GM19238 (cell line): ENCODE measurements at regions not wholly inside any gene's neighbourhood (a gene's known extent, or its start where the extent isn't known, plus 50 kb on each side); places are given as distances from the start of the nearest gene placed in this dataset.

Source experiments
- DNase-seq: peaks from one replicate; pipeline ENCODE4 v3.0.0; 2011; ENCODE audit warnings: low spot score; ENCODE audit not compliant: insufficient read length

- DNase-seq, result no peak
Observed at GRCh38 chr12:108462686-108463085, 52.4 kb upstream of the FICD start.

GRCh38 chr12:108461058-108461660 lies 53.9 kb upstream of the FICD start:
- no peak for DNase-seq

GRCh38 chr12:108459149-108459548 lies 55.9 kb upstream of the FICD start:
- no peak for DNase-seq

GRCh38 chr12:108457734-108458361 lies 57.2 kb upstream of the FICD start:
- no peak for DNase-seq

- DNase-seq, result peak; percentile 54
Observed at GRCh38 chr12:108457006-108457733, 57.9 kb upstream of the FICD start.

- DNase-seq, result no peak
Observed at GRCh38 chr12:108455706-108456105, 59.4 kb upstream of the FICD start.

GRCh38 chr12:108454539-108455139 lies 60.4 kb upstream of the FICD start:
- no peak for DNase-seq

- DNase-seq, result no peak
Observed at GRCh38 chr12:108449478-108449877, 65.6 kb upstream of the FICD start.

GRCh38 chr12:108448246-108448645 lies 66.8 kb upstream of the FICD start:
- DNase-seq, result no peak

GRCh38 chr12:108447168-108447832 lies 67.8 kb upstream of the FICD start:
- no peak for DNase-seq

- DNase-seq, result no peak
Observed at GRCh38 chr12:108446766-108447165, 68.3 kb upstream of the FICD start.

- no peak for DNase-seq
Observed at GRCh38 chr12:108442910-108443309, 72.2 kb upstream of the FICD start.

GRCh38 chr12:108442067-108442466 lies 73.0 kb upstream of the FICD start:
- DNase-seq, result no peak

- DNase-seq, result no peak
Observed at GRCh38 chr12:108441549-108441948, 73.5 kb upstream of the FICD start.

GRCh38 chr12:108440736-108441135 lies 74.3 kb upstream of the FICD start:
- no peak for DNase-seq

- no peak for DNase-seq
Observed at GRCh38 chr12:108438667-108439066, 76.4 kb upstream of the FICD start.

GRCh38 chr12:108432423-108433121 lies 82.5 kb upstream of the FICD start:
- no peak for DNase-seq

- no peak for DNase-seq
Observed at GRCh38 chr12:108430926-108431325, 84.2 kb upstream of the FICD start.

- DNase-seq, result no peak
Observed at GRCh38 chr12:108430245-108430644, 84.8 kb upstream of the FICD start.

GRCh38 chr12:108425238-108425795 lies 86.2 kb upstream of the CMKLR1 start:
- DNase-seq, result no peak

- no peak for DNase-seq
Observed at GRCh38 chr12:108424816-108425215, 85.7 kb upstream of the CMKLR1 start.
